CMK (cell line): ENCODE measurements at regions not wholly inside any gene's neighbourhood (a gene's known extent, or its start where the extent isn't known, plus 50 kb on each side); places are given as distances from the start of the nearest gene placed in this dataset.
"Not testable (repeated sequence)": the region's sequence is repeated elsewhere in the genome, so short reads cannot be mapped to it uniquely, and the experiment has no call there.

Source experiments
- DNase-seq: peaks from one replicate; pipeline ENCODE4 v3.0.0-alpha.2; 2010; ENCODE audit warnings: low read depth

DNA sequence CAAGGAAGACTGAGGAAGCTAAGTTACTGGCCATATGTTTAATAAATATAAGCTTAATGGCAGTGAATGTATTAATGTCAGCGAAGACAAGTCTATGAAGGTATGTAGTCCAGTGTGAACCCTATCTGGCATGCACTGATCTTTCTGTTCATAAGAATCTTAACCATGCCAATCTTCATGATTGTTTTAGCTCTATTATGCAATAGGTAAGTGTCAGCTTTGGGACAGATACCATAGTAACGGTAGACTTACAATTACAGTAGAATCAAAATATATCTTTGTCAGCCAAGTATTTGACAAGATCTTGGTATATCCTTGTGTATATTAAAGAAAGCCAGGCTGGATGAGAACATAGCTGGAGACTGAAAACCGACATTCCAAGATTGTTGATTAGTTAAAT is 428.5 kb downstream of the SPRY2 start:
- DNase-seq, result no peak

DNA sequence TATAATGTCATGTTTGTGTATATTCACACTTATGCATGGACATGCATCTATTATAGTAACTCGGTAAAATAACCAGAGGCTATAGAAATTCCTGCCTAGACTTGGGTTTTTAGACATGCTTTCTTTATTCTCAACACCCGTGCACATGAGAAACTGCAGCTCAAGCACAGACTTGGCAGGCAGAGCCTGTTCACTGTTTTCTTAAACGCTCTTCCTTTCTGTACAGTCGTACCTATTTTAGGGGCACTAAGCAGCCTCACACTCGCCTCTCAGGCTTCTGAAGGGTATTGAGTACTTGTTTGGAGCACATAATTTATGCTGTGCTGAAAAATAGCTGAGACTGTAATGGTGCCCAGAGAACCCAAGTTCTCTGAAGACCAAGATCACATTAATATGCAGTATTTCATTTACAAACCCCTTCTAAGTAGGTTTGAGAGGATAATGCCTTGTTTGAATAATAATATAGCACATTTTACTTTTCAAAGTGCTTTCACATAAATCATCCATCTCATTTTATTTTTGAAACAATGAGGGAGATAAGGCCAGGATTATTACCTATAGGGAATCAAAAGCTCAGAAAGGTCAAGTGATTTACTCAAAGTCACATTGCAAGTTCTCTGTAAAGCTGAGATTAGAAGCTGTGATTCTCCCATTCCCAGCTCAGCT is 429.9 kb downstream of the SPRY2 start:
- DNase-seq, result no peak

DNA sequence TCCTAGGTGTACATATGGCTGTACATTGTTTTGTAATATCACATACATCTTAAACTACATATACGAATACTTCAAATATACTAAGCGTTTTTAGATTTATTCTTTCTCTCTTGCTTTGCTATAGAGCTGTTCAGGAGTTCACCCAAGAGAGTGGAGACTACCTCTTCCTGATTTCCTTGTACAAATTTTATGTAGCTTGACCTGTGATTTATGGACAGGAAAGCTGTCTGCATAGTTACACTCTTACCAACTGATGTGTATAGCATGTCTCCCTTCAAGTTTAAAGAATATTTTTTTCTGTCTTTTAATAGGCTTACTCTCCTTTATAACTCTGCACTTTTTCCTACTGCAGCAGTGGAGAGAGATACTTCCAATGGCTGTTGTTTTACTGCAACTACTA is 428.7 kb downstream of the NDFIP2 start:
- DNase-seq, result no peak

DNA sequence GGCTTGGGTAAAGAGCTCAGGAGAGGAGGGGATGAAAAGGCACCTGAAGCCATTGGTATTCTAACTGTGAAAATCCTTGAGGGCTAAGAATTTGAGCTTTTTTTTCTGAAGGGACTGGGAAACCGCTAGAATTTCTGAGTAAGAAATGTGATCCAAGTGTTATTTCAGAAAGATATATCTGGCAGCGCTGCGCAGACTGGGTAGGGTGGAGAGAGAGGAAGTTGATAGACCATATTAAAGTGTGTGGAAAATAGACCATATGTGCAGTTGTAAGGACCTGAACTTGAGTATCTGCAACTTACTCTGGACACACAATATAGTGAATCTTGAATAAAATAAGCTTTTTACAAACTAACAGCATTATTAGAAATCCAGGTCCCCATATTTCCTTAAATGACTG is 427.4 kb downstream of the NDFIP2 start:
- DNase-seq, result no peak

GRCh38 chr13:79907527-79907926 is 426.6 kb downstream of the NDFIP2 start:
- DNase-seq, result no peak

GRCh38 chr13:79906345-79906744 is 425.4 kb downstream of the NDFIP2 start:
- DNase-seq, result no peak

- no peak for DNase-seq
Observed at GRCh38 chr13:79905018-79905417, 424.1 kb downstream of the NDFIP2 start.

DNA sequence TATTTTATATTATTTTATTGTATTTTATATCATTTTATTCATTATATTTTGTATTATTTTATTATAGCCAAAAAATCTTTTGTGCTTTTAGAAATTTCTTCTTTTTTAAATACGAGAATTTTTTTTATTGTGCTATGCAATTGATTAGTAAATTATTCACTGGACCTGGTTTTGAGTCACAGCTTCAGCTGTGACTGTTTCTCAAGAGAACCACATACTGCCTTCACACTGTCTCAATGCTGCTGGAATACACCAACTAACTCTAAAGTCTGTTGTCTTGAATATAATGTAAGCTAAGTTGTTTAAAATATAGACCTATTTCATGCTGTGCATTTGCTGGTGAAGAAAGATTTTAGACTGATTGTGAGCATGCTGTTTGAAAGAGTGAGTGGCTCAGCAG is 423.6 kb downstream of the NDFIP2 start:
- no peak for DNase-seq

GRCh38 chr13:79901336-79901735 is 420.4 kb downstream of the NDFIP2 start:
- DNase-seq, result no peak

GRCh38 chr13:79900356-79900755 is 419.4 kb downstream of the NDFIP2 start:
- DNase-seq, result no peak

DNA sequence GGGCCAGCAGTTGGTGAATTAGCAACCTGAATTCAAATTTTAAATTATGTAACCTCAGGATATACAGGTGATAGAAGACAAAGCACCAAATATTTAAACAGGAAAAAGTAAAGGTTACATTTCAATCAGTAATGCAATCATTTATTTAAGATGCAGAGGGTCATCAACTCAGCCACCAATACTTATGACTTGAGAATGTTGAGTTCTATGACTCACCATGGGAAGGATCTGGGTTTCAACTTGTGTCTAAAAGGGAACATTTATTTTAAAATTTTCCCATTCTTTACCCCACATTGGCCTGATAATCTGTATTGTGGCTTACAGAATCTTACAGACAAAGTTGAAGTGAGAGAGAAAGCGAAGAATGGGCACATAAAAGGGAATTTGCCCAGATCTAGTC is 418.0 kb downstream of the NDFIP2 start:
- no peak for DNase-seq

DNA sequence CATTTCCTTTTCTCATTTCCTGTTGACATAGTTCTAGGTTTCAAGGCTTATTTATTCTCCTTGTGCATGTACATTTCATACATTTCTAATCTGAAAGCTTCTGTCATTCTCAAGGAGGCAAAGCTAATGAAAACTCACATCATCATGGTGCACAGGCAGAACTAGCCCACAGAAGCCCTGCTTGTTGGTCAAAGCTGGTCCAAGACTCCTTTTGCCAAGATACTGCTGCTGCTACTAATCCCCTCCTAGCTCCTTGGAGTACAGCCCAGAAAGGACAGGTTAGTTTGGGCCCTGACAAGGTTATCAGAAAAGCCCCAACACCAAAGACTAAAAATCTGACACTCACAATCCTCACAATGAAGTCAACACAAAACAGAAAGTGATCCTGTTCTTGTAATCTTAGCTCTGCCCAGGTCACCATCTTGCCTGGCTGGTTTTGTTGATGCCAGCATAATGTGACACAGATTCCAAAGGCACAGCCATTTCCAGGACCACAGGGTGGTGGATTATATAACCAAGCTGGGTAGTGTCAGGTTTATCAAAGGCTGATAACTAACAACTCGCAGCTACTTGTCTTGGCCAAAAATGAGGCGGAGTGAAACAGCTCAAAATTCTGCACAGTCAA is 417.4 kb downstream of the NDFIP2 start:
- no peak for DNase-seq

DNA sequence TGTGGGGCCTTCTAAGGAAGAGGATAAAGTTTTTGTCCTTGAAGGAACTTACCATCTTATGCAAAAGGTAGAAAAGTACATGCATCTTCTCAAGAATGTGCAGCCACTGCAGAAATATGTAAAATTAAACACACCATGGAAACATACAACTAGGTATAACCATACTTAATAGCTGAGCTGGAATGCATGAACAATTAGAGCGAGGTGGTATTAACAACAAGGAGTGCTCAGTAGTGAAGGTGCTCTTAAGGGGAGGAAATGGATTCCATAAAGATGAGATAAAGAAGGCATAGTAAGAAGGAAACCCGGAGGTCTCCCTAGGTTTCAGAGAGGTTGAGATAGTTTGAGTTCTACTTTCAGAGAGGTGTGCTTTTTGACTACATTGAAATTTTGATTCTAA is 415.9 kb downstream of the NDFIP2 start:
- no peak for DNase-seq

- DNase-seq, result no peak
Observed at GRCh38 chr13:79895416-79895815, 414.5 kb downstream of the NDFIP2 start.

DNA sequence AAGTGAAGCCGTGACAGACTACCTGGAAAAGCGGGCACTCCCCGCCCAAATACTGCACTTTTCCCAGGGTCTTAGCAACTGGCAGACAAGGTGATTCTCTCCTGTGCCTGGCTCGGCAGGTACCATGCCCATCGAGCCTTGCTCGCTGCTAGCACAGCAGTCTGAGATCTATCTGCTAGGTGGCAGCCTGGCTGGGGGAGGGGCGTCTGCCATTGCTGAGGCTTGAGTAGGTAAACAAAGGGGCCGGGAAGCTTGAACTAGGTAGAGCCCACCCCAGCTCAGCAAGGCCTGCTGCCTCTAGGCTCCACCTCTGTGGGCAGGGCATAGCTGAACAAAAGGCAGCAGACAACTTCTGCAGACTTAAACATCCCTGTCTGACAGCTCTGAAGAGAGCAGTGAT is 406.3 kb downstream of the NDFIP2 start:
- not testable (repeated sequence) for DNase-seq

DNA sequence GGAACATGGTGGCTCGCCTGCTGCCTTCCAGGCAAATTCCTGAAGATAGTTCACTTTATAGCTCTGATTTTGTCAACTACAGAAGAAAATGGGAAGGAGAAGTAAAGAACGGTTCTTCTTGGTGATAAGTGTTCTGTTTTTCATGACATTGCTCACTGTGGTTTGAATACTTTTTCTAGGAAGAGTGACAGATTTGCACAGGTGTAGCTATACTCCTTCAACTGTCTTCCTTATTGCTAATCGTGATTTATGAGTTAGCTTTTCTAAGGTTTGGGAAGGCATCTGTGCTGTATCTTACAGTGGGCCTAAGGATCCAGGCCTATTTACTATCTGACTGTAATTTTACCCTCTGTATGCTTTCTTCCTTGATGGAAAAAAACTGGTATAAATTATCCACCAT is 405.6 kb downstream of the NDFIP2 start:
- DNase-seq, result no peak

DNA sequence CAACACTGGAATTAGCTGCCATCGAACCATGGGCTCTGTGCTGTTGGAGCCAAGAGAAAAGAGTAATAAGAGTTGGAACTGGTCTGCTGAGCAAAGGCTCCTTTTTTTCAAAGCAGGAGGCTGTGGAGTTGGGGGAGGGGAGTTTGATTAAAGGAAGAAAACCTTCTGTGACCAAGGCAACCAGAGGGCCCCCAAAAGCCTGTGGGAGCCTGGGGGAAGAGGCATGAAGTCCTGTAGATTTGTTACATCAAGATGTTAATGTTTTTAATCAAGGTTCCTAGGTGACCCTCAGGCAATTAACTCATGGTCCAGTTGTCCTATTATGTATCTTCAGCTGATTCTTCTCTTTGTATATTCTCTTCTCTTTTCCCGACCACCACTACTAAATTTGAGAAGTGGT is 403.9 kb downstream of the NDFIP2 start:
- DNase-seq, result no peak

DNA sequence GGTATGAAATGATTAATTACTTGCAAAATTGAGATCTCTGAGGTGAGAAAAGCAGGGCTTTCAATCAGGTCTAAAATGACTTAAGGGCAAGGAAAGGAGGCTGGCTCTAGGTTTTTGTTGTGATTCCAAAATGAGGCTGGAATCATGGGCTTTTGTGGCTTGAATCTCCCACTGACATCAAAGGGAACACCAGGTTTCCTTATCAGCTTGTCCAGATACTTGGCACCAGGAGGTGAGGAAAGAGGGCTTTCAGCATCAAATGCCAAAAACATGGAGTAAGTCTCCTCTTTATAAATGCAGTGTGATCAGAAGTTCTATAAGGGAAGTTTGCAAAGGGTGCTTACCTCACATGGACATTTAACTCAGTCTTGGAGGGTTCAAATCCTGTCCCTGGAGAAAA is 402.3 kb downstream of the NDFIP2 start:
- DNase-seq, result no peak

GRCh38 chr13:79880818-79881217 is 399.9 kb downstream of the NDFIP2 start:
- no peak for DNase-seq

DNA sequence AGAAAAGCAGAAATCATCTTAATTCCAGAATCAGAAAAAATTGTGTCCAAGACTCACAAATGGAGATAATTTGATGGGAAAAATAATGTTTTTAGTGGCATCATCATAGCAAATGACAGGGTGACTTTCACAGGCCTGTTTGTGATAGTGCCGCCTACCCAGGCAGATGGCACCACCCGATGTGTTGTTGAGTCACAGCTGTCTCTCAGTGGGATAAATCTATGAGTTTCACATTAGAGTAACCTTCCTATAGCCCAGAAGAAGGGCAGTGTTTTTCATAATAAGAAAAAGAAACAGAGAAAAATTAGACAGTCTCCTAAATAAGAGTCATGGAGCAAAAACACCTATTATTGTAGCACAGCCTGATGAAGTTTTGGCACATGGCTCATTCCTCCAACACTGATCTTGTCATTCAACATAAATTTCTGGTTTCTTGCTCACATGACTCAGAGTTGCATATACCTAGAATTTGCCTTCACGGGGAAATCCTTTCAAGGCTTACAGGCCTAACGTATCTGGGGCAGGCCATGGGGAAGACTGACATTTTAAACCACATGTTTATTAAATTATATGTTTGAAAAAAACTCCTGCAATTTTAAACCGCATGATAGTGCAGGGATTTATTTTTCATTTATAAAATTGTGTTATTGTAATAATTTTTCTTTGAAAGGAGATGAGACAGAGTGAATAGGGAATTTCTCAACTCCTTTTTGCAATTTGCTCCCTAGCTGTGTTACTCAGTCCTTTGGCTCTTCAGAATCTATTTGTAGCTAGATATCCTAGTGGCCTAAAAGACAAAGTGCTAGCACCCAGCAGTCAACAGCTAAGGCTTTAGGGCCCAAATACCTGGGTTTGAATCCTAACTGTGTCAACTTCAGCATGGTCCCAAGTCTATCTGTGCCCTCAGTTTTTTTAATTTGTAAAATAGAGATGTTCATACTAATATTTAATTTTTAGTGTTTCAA is 393.7 kb downstream of the NDFIP2 start:
- no peak for DNase-seq

DNA sequence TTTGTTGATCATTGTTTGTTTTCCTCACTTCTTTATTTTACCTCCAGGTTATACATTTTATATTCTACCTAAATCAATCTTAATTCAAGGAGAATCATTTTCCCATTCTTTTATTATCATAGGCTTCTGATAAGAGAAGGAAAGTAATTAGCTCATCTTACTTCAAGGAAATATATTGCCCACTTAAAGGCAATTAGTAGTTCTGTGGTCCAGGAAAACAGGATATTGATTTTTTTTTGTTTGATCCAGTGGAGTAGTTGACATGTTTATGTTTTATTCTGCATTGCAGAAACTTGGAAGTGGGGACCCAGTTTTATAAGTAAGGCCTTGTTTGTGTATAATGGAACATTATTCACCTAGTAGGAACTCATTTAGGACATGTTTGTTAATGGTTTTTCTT is 390.6 kb downstream of the NDFIP2 start:
- DNase-seq, result no peak

DNA sequence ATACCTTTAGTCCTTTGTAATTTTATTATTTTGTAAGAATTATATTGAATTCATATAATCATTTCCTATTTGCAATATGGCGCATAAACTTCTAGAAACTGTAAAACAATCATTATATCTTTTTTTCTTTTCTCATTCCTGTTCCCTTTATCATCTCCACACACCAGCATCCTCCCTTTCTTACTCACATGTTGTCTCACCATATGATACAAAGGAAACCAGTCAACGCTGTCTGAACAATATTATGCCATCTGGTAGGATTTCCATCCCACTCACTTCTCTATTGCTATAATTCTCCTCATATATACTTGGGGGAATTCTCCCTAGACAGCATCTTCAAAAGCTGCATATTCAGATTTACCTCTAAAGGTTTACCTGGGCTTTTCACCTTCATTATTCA is 389.8 kb downstream of the NDFIP2 start:
- DNase-seq, result no peak

DNA sequence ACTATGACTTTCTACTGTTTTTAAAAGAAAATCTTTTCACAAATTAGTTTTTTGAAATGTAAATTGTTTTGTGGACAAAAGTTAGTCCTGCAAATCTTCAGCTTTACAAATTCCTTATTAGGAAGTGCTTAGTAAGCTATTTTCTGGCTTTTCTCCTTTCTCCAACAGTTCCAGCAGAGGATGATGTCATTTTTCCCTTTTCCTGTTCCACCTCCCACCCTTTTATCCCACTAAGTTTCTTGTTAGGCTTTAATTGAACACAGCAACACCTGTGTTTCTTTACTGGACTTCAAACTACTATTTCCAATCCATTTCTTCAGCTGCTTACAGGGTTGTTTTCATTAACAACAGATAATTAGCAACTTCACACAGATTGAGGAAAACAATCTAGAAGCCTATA is 389.2 kb downstream of the NDFIP2 start:
- DNase-seq, result no peak
